ENCODE measurements at regions not wholly inside any gene's neighbourhood (a gene's known extent, or its start where the extent isn't known, plus 50 kb on each side); places are given as distances from the start of the nearest gene placed in this dataset.

DNA sequence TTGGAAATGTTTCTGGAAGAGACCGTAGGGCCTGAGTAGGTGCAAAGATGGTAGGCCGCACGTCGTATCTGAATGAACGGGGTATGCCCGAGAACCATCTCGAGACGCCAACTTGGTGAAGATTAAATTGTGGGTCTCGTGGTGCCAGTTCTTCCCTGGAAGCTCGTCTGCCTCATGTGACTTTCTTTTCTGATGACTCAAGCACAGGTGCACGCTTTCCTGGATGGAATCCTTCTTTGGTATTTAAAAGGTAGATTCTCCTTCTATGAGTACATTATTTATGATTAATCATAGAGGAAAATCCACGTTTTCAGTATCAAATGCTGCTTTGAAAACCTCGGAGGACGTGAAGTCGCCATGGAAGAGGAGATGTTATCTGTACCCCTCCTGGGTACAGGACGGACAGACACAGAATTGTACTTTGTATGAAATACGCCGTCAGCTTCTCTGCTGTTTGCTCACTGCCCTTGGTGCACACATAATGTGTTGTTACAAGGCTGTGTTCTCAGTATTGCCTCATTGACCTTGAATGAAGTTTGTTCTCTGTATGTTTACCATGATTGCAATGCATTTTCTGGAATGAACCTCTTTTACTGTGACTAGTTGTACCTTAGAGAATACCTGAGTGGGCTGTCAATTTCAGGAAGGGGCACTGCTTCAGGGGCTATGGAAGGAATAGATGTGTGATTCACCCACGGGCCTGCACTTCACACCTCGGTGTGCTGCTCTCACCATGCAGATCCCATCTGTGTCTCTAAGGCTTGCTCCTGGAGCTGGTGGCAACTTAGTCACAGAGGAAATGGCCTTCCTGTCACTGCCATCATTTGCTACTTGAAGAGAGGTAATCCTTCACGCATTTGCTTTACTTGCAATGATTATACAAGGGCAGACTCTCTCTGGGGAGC lies 137.3 kb upstream of the RTL1 start:
- Histone ChIP-seq H3K9me3 (ENCODE audit: insufficient read depth, low read length, severe bottlenecking) (no peaks in the 10 kb centered on the region), H3K4me1 (ENCODE audit: insufficient read depth, low read length) (no peaks in the 10 kb centered on the region), H3K36me3 (ENCODE audit: insufficient read depth, low read length) (no peaks in the 10 kb centered on the region), H3K4me3 (ENCODE audit: low read depth in 1 of 2, low read length in 2 of 2) (no peak overlapping the region), H3K27me3 (ENCODE audit: insufficient read depth, low read length, poor library complexity) (no peaks in the 10 kb centered on the region), H4K20me1 (ENCODE audit: insufficient read depth, low read length) (no peaks in the 10 kb centered on the region), H3K27ac (ENCODE audit: low read length) (no peak overlapping the region), H3K4me2 (ENCODE audit: insufficient read depth, low read length) (no peak overlapping the region), H3K9ac (ENCODE audit: low read depth, low read length) (no peak overlapping the region), H2AFZ (ENCODE audit: low read depth, low read length) (no peak overlapping the region), H3K79me2 (ENCODE audit: insufficient read depth, low read length) (no peaks in the 10 kb centered on the region)
- no peak for TF ChIP-seq EZH2 (IDR thresholded peaks at IDR 0.05; ENCODE audit: borderline replicate concordance, low read depth, low read length, severe bottlenecking)
- TF ChIP-seq, protein P1, sequence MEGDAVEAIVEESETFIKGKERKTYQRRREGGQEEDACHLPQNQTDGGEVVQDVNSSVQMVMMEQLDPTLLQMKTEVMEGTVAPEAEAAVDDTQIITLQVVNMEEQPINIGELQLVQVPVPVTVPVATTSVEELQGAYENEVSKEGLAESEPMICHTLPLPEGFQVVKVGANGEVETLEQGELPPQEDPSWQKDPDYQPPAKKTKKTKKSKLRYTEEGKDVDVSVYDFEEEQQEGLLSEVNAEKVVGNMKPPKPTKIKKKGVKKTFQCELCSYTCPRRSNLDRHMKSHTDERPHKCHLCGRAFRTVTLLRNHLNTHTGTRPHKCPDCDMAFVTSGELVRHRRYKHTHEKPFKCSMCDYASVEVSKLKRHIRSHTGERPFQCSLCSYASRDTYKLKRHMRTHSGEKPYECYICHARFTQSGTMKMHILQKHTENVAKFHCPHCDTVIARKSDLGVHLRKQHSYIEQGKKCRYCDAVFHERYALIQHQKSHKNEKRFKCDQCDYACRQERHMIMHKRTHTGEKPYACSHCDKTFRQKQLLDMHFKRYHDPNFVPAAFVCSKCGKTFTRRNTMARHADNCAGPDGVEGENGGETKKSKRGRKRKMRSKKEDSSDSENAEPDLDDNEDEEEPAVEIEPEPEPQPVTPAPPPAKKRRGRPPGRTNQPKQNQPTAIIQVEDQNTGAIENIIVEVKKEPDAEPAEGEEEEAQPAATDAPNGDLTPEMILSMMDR (IDR thresholded peaks at IDR 0.05; ENCODE audit: borderline replicate concordance, extremely low read depth, low read length, poor library complexity, severe bottlenecking) = no peak
- DNase-seq (no peak), ATAC-seq (ENCODE audit: insufficient read depth, low read depth) (no peak)

DNA sequence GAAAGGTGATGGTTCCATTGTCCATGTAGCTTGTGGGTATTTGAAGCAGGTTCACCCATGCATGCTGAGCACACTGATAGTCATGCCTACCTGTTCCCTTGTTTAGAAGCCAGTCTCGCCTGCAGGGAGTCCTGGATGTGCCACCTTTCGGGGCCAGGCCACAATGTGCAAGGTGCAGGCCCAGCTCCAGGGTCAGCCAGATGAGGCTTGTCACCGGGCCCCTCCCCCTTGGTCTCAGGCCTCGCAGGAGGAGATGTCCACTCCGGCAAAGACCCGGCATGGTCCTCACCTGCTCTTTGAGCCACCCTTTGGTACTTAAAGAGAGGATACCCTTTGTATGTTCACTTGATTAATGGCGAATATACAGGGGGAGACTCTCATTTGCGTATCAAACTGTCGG lies 140.4 kb upstream of the RTL1 start:
- H3K9me3 ChIP-seq (ENCODE audit: insufficient read depth, low read length, severe bottlenecking) = no peaks in the 10 kb centered on the region
- DNase-seq = no peak

GRCh38 chr14:101044741-101045140 lies 141.2 kb upstream of the RTL1 start:
- H3K4me2 ChIP-seq (ENCODE audit: insufficient read depth, low read length) = no peak overlapping the region
- ATAC-seq (ENCODE audit: insufficient read depth, low read depth) (no peak), DNase-seq (no peak)
- no peak overlapping the region for H3K27ac ChIP-seq (ENCODE audit: low read length)
- H4K20me1 ChIP-seq (ENCODE audit: insufficient read depth, low read length) = no peaks in the 10 kb centered on the region
- no peak overlapping the region for H3K4me3 ChIP-seq (ENCODE audit: low read depth in 1 of 2, low read length in 2 of 2)
- H3K36me3 ChIP-seq (ENCODE audit: insufficient read depth, low read length) = no peaks in the 10 kb centered on the region
- no peak overlapping the region for H2AFZ ChIP-seq (ENCODE audit: low read depth, low read length)
- H3K27me3 ChIP-seq (ENCODE audit: insufficient read depth, low read length, poor library complexity) = no peaks in the 10 kb centered on the region
- H3K9ac ChIP-seq (ENCODE audit: low read depth, low read length) = no peak overlapping the region
- H3K79me2 ChIP-seq (ENCODE audit: insufficient read depth, low read length) = no peaks in the 10 kb centered on the region
- H3K4me1 ChIP-seq (ENCODE audit: insufficient read depth, low read length) = no peaks in the 10 kb centered on the region
- TF ChIP-seq EZH2 (IDR thresholded peaks at IDR 0.05; ENCODE audit: borderline replicate concordance, low read depth, low read length, severe bottlenecking) = no peak
- TF ChIP-seq, protein P1 (IDR thresholded peaks at IDR 0.05; ENCODE audit: borderline replicate concordance, extremely low read depth, low read length, poor library complexity, severe bottlenecking) = no peak
- H3K9me3 ChIP-seq (ENCODE audit: insufficient read depth, low read length, severe bottlenecking) = peaks cover 2% of the 10 kb centered on the region

More for the DNA sequence above, 140.4 kb upstream of the RTL1 start:
- H3K4me3 ChIP-seq (ENCODE audit: low read depth in 1 of 2, low read length in 2 of 2) = no peak overlapping the region
- H3K27ac ChIP-seq (ENCODE audit: low read length) = no peak overlapping the region
- H2AFZ ChIP-seq (ENCODE audit: low read depth, low read length) = no peak overlapping the region
- no peak for ATAC-seq (ENCODE audit: insufficient read depth, low read depth)
- H4K20me1 ChIP-seq (ENCODE audit: insufficient read depth, low read length) = no peaks in the 10 kb centered on the region
- H3K79me2 ChIP-seq (ENCODE audit: insufficient read depth, low read length) = no peaks in the 10 kb centered on the region
- no peak overlapping the region for H3K9ac ChIP-seq (ENCODE audit: low read depth, low read length)
- no peak for TF ChIP-seq EZH2 (IDR thresholded peaks at IDR 0.05; ENCODE audit: borderline replicate concordance, low read depth, low read length, severe bottlenecking)
- TF ChIP-seq, protein P1 (IDR thresholded peaks at IDR 0.05; ENCODE audit: borderline replicate concordance, extremely low read depth, low read length, poor library complexity, severe bottlenecking) = no peak
- no peaks in the 10 kb centered on the region for H3K27me3 ChIP-seq (ENCODE audit: insufficient read depth, low read length, poor library complexity)
- H3K4me1 ChIP-seq (ENCODE audit: insufficient read depth, low read length) = no peaks in the 10 kb centered on the region
- H3K4me2 ChIP-seq (ENCODE audit: insufficient read depth, low read length) = no peak overlapping the region
- no peaks in the 10 kb centered on the region for H3K36me3 ChIP-seq (ENCODE audit: insufficient read depth, low read length)
